Thyroid gland (tissue), 4 donors: ENCODE measurements at regions not wholly inside any gene's neighbourhood (a gene's known extent, or its start where the extent isn't known, plus 50 kb on each side); places are given as distances from the start of the nearest gene placed in this dataset.
"Not testable (repeated sequence)": the region's sequence is repeated elsewhere in the genome, so short reads cannot be mapped to it uniquely, and the experiment has no call there.

Experiments used
- DNase-seq, 2 donors: peaks; one replicate each; pipeline ENCODE4 v3.0.0-alpha.2; 2019
- H3K27ac ChIP-seq, 3 donors: fragments of 200-600 bp; sonication (generic); 1 replicate in 2 of 3; 2 replicates in 1 of 3; pipeline ENCODE4 v1.5.1; 2016 to 2019; ENCODE audit warnings: mild to moderate bottlenecking in 1 of 3, moderate library complexity in 1 of 3
- H3K27me3 ChIP-seq: fragments of 200-600 bp; sonication (generic); one replicate; pipeline ENCODE4 v1.5.1; 2019
- H3K36me3 ChIP-seq, 2 donors: fragments of 200-600 bp; sonication (generic); one replicate each; pipeline ENCODE4 v1.5.1; 2016 to 2019
- H3K4me1 ChIP-seq, 2 donors: fragments of 200-600 bp; sonication (generic); one replicate each; pipeline ENCODE4 v1.5.1; 2017 to 2019
- H3K4me3 ChIP-seq, 3 donors: fragments of 200-600 bp; sonication (generic); replicated peaks in 1 of 3; 1 replicate in 2 of 3; 2 replicates in 1 of 3; pipeline ENCODE4 v1.5.1; 2016; ENCODE audit warnings: mild to moderate bottlenecking in 1 of 3
- H3K9me3 ChIP-seq: fragments of 200-600 bp; sonication (generic); one replicate; pipeline ENCODE4 v1.5.1; 2017
- POLR2A ChIP-seq, 2 donors: fragments of 450-650 bp; IDR thresholded peaks; one replicate each; pipeline ENCODE4 v1.6.1; 2017; ENCODE audit warnings: antibody characterized with exemption in 2 of 2, mild to moderate bottlenecking in 2 of 2, moderate library complexity in 1 of 2
- WGBS, 2 donors: methylation state at CpG; one replicate each; pipeline ENCODE4 v1.1.5; 2017; 5-methylcytosine and 5-hydroxymethylcytosine counted together
- intact Hi-C: fragments of 100-400 bp; cut with DNase I; formaldehyde crosslinking; loops from one replicate; pipeline ENCODE4 v1.15.1; 2023
- TF ChIP-seq, protein P1 (sequence below), 6 experiments: fragments of 200-600 bp in 3 of 6; fragments of 450-650 bp in 3 of 6; sonication (generic) in 3 of 6; IDR thresholded peaks; one replicate each; pipeline ENCODE4 v1.5.1; 2016 to 2019; ENCODE audit warnings: antibody characterized with exemption in 6 of 6, mild to moderate bottlenecking in 2 of 6, inconsistent platforms in 1 of 6, moderate library complexity in 1 of 6

DNA sequence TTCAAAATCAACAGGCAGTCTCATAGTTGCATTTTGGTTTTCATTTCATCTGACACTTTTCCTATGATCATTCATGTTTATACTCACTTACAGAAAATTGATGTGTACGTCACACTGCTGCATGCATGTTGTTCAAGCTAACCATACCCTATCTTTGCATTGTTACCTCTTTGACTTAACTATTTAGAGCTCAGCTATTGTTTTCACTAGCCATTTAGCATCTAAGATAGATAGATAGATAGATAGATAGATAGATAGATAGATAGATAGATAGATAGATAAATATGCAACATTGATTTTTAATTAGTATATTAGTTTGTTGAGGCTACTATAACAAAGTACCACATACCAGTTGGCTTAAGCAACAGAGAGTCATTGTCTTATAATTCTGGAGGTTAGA lies 649.5 kb upstream of the KCND2 start:
- DNase-seq: no peak
- Histone ChIP-seq H3K27me3 (no peaks in the 10 kb centered on the region), H3K9me3 (no peaks in the 10 kb centered on the region), H3K4me1 (no peaks in the 10 kb centered on the region), H3K36me3 (no peaks in the 10 kb centered on the region), H3K4me3 (no peak overlapping the region), H3K27ac (no peak overlapping the region)
- WGBS, 2 donors: 85 to 90% methylated on average over 1 of the region's 1 CpG
- intact Hi-C loops: no loop called here
- TF ChIP-seq POLR2A (IDR thresholded peaks at IDR 0.05): no peak
- TF ChIP-seq, protein P1, sequence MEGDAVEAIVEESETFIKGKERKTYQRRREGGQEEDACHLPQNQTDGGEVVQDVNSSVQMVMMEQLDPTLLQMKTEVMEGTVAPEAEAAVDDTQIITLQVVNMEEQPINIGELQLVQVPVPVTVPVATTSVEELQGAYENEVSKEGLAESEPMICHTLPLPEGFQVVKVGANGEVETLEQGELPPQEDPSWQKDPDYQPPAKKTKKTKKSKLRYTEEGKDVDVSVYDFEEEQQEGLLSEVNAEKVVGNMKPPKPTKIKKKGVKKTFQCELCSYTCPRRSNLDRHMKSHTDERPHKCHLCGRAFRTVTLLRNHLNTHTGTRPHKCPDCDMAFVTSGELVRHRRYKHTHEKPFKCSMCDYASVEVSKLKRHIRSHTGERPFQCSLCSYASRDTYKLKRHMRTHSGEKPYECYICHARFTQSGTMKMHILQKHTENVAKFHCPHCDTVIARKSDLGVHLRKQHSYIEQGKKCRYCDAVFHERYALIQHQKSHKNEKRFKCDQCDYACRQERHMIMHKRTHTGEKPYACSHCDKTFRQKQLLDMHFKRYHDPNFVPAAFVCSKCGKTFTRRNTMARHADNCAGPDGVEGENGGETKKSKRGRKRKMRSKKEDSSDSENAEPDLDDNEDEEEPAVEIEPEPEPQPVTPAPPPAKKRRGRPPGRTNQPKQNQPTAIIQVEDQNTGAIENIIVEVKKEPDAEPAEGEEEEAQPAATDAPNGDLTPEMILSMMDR (IDR thresholded peaks at IDR 0.05): no peak

DNA sequence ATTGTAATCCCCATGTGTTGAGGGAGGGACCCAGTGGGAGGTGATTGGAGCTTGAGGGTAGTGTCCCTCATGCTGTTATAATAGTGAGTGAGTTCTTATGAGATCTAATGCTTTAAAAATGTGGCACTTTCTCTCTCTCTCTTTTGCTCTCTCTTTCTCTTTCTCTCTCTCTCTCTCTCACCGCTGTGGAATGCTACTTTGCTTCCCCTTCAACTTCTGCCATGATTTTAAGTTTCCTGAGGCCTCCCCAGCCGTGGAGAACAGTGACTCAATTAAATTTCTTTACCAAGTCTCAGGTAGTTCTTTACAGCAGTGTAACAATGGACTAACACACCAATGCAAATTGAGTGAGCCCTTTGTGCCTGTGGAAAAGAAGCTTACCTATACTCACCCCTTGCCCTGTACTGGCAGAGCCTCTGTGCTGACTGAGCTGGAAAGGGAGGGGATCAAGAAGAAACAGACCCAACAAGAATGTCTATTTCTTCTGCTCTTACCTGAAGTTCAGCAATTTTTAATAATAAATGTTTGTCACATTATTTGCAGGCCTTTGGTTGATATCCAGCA lies 642.5 kb upstream of the KCND2 start:
- intact Hi-C loops: no loop called here
- no peaks in the 10 kb centered on the region for H3K4me1 ChIP-seq
- TF ChIP-seq, protein P1 (IDR thresholded peaks at IDR 0.05): no peak
- no peak for TF ChIP-seq POLR2A (IDR thresholded peaks at IDR 0.05)
- 53 to 70% methylated on average over 2 of the region's 2 CpGs for WGBS, 2 donors
- DNase-seq: no peak
- H3K9me3 ChIP-seq: no peaks in the 10 kb centered on the region
- no peak overlapping the region for H3K27ac ChIP-seq
- no peak overlapping the region for H3K4me3 ChIP-seq
- H3K36me3 ChIP-seq: no peaks in the 10 kb centered on the region
- no peaks in the 10 kb centered on the region for H3K27me3 ChIP-seq

DNA sequence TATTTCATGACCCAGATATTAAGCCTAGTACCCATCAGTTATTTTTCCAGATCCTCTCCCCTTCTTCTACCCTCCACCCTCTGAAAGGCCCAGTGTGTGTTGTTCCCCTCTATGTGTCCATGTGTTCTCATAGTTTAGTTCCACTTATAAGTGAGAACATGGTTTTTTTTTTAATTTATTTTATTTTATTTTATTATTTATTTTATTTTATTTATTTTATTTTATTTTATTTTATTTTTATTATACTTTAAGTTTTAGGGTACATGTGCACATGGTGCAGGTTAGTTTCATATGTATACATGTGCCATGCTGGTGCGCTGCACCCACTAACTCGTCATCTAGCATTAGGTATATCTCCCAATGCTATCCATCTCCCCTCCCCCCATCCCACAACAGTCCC lies 639.2 kb upstream of the KCND2 start:
- H3K27me3 ChIP-seq, H3K9me3 ChIP-seq, intact Hi-C loops, H3K4me1 ChIP-seq, DNase-seq, H3K36me3 ChIP-seq, H3K4me3 ChIP-seq, H3K27ac ChIP-seq: not testable (repeated sequence)
- WGBS, 2 donors: 92 to 97% methylated on average over 2 of the region's 2 CpGs

DNA sequence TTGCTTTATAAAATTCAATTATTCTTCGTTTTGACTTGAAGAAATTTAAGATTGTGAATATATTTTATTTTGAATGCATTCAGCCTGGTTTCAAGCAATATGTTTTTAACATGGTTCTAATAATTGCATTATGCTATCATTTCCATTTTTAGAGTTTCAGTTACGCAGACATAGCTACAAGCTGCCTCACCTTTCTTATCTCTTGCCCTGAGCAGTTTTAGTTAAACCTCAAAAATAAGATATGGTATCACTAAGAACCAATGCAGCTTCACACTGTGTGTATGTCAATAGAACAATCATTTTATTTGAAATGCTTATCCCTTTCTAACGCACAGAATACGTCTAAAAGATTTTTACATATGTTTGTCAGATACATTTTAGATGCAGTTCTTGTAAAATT lies 632.6 kb upstream of the KCND2 start:
- Histone ChIP-seq H3K27me3 (no peaks in the 10 kb centered on the region), H3K4me1 (no peaks in the 10 kb centered on the region), H3K27ac (no peak overlapping the region), H3K36me3 (no peaks in the 10 kb centered on the region), H3K9me3 (no peaks in the 10 kb centered on the region), H3K4me3 (no peak overlapping the region)
- intact Hi-C loops: no loop called here
- TF ChIP-seq, protein P1 (IDR thresholded peaks at IDR 0.05): no peak
- TF ChIP-seq POLR2A (IDR thresholded peaks at IDR 0.05): no peak
- WGBS, 2 donors: 84% methylated on average over 4 of the region's 4 CpGs
- no peak for DNase-seq

DNA sequence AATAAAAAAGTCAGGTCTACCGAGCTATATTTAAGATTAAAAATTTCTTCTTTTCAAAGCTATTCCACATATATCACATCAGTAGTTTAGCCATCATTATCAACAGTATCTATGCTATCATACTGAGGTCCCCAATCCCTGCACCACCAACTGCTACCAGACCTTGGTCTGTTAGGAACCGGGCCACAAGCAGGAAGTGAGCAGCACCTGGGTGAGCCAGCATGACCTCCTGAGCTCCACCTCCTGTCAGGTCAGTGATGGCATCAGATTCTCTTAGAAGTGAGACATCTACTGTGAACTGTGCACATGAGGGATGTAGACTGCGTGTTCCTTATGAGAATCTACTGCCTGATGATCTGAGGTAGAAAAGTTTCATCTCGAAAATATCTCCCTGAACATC lies 632.1 kb upstream of the KCND2 start:
- Histone ChIP-seq H3K4me1 (no peaks in the 10 kb centered on the region), H3K9me3 (no peaks in the 10 kb centered on the region), H3K36me3 (no peaks in the 10 kb centered on the region), H3K4me3 (no peak overlapping the region), H3K27me3 (no peaks in the 10 kb centered on the region), H3K27ac (no peak overlapping the region)
- intact Hi-C loops: no loop called here
- DNase-seq: no peak
- WGBS, 2 donors: 80 to 86% methylated on average over 4 of the region's 4 CpGs
- no peak for TF ChIP-seq POLR2A (IDR thresholded peaks at IDR 0.05)
- TF ChIP-seq, protein P1 (IDR thresholded peaks at IDR 0.05): no peak

DNA sequence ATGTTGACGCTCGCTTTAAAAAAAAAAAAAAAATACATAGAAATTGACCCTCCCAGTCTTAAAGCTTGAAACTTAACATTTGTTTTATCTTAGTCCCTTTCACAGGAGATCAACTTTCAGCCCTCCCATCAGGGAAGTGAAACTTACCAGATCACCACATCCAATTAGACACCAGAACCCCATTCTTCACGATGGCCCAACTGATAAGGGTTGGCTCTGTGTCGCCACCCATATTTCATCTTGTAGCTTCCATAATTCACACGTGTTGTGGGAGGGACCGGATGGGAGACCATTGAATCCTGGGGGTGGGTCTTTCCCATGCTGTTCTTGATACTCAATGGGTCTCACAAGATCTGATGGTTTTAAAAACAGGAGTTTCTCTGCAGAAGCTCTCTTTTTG lies 629.4 kb upstream of the KCND2 start:
- 80 to 83% methylated on average over 6 of the region's 6 CpGs for WGBS, 2 donors
- intact Hi-C loops: no loop called here

More for the DNA sequence above, 629.4 kb upstream of the KCND2 start:
- Histone ChIP-seq H3K4me1 (no peaks in the 10 kb centered on the region), H3K27ac (no peak overlapping the region), H3K9me3 (no peaks in the 10 kb centered on the region), H3K27me3 (no peaks in the 10 kb centered on the region), H3K4me3 (no peak overlapping the region), H3K36me3 (no peaks in the 10 kb centered on the region)
- DNase-seq: no peak
- TF ChIP-seq, protein P1 (IDR thresholded peaks at IDR 0.05): no peak
- no peak for TF ChIP-seq POLR2A (IDR thresholded peaks at IDR 0.05)
